GM04503 (cell line): ENCODE measurements at regions not wholly inside any gene's neighbourhood (a gene's known extent, or its start where the extent isn't known, plus 50 kb on each side); places are given as distances from the start of the nearest gene placed in this dataset.

ENCODE experiments used
- DNase-seq: peaks from one replicate; pipeline ENCODE4 v3.0.0-alpha.2; 2012; ENCODE audit warnings: low read depth

- no peak for DNase-seq
Measured at GRCh38 chr2:12971581-12972365, 255.0 kb downstream of the TRIB2 start.

GRCh38 chr2:12978066-12978835 is 261.5 kb downstream of the TRIB2 start:
- no peak for DNase-seq

- DNase-seq, result no peak
Measured at GRCh38 chr2:12979066-12979465, 262.3 kb downstream of the TRIB2 start.

- DNase-seq, result no peak
Measured at GRCh38 chr2:12980817-12981216, 264.1 kb downstream of the TRIB2 start.

- DNase-seq, result peak; percentile 19
Measured at GRCh38 chr2:12982149-12982584, 265.4 kb downstream of the TRIB2 start.

GRCh38 chr2:12987246-12987645 is 270.5 kb downstream of the TRIB2 start:
- DNase-seq, result no peak

- no peak for DNase-seq
Measured at GRCh38 chr2:12988279-12988678, 271.5 kb downstream of the TRIB2 start.

- no peak for DNase-seq
Measured at GRCh38 chr2:12990523-12990922, 273.8 kb downstream of the TRIB2 start.

GRCh38 chr2:12998685-12999084 is 281.9 kb downstream of the TRIB2 start:
- no peak for DNase-seq

GRCh38 chr2:13000664-13001363 is 284.1 kb downstream of the TRIB2 start:
- no peak for DNase-seq

- DNase-seq, result no peak
Measured at GRCh38 chr2:13001408-13001807, 284.7 kb downstream of the TRIB2 start.

- no peak for DNase-seq
Measured at GRCh38 chr2:13002536-13003331, 286.0 kb downstream of the TRIB2 start.

- no peak for DNase-seq
Measured at GRCh38 chr2:13003500-13003899, 286.8 kb downstream of the TRIB2 start.

- no peak for DNase-seq
Measured at GRCh38 chr2:13005048-13005447, 288.3 kb downstream of the TRIB2 start.

GRCh38 chr2:13005761-13006335 is 289.1 kb downstream of the TRIB2 start:
- DNase-seq, result no peak

GRCh38 chr2:13006426-13006825 is 289.7 kb downstream of the TRIB2 start:
- no peak for DNase-seq

- DNase-seq, result peak; percentile 22
Measured at GRCh38 chr2:13006829-13007717, 290.3 kb downstream of the TRIB2 start.

GRCh38 chr2:13009027-13009642 is 292.4 kb downstream of the TRIB2 start:
- DNase-seq, result no peak

GRCh38 chr2:13010283-13010682 is 293.5 kb downstream of the TRIB2 start:
- no peak for DNase-seq

- no peak for DNase-seq
Measured at GRCh38 chr2:13014783-13015182, 298.0 kb downstream of the TRIB2 start.
